Uterus (tissue), 3 donors: ENCODE measurements at regions not wholly inside any gene's neighbourhood (a gene's known extent, or its start where the extent isn't known, plus 50 kb on each side); places are given as distances from the start of the nearest gene placed in this dataset.

Experiments
- DNase-seq, 2 donors: peaks; one replicate each; pipeline ENCODE4 v3.0.0-alpha.2; 2019 to 2020
- H3K27ac ChIP-seq, 2 donors: fragments of 200-600 bp; sonication (generic); 1 replicate in 1 of 2; 2 replicates in 1 of 2; pipeline ENCODE4 v1.5.1; 2016 to 2018
- H3K27me3 ChIP-seq, 2 donors: fragments of 200-600 bp; sonication (generic); one replicate each; pipeline ENCODE4 v1.5.1; 2018 to 2019; ENCODE audit warnings: control low read depth in 1 of 2
- H3K36me3 ChIP-seq, 2 donors: fragments of 200-600 bp; sonication (generic); one replicate each; pipeline ENCODE4 v1.5.1; 2019; ENCODE audit warnings: control low read depth in 1 of 2
- H3K4me1 ChIP-seq, 2 donors: fragments of 200-600 bp; sonication (generic); one replicate each; pipeline ENCODE4 v1.5.1; 2018 to 2019; ENCODE audit warnings: control low read depth in 1 of 2
- H3K4me3 ChIP-seq, 2 donors: fragments of 200-600 bp; sonication (generic); 1 replicate in 1 of 2; 2 replicates in 1 of 2; pipeline ENCODE4 v1.5.1; 2018 to 2019; ENCODE audit warnings: mild to moderate bottlenecking in 1 of 2
- H3K9me3 ChIP-seq, 2 donors: fragments of 200-600 bp; sonication (generic); one replicate each; pipeline ENCODE4 v1.5.1; 2019; ENCODE audit warnings: control low read depth in 1 of 2
- POLR2A ChIP-seq, 2 donors: fragments of 450-650 bp; IDR thresholded peaks; one replicate each; pipeline ENCODE4 v1.6.1; 2016; ENCODE audit warnings: antibody characterized with exemption in 2 of 2, mild to moderate bottlenecking in 1 of 2, moderate library complexity in 1 of 2
- intact Hi-C: fragments of 100-400 bp; cut with DNase I; formaldehyde crosslinking; loops from one replicate; pipeline ENCODE4 v1.15.1; 2023; ENCODE audit warnings: low total_unique reads
- TF ChIP-seq, protein P1 (sequence below), 4 experiments: fragments of 200-600 bp in 2 of 4; fragments of 450-650 bp in 2 of 4; sonication (generic) in 2 of 4; IDR thresholded peaks; one replicate each; pipeline ENCODE4 v1.5.1; 2016 to 2019; ENCODE audit warnings: antibody characterized with exemption in 4 of 4, mild to moderate bottlenecking in 2 of 4, moderate library complexity in 1 of 4
- donor health status: DM: yes; HTN: yes; CAD: no.

DNA sequence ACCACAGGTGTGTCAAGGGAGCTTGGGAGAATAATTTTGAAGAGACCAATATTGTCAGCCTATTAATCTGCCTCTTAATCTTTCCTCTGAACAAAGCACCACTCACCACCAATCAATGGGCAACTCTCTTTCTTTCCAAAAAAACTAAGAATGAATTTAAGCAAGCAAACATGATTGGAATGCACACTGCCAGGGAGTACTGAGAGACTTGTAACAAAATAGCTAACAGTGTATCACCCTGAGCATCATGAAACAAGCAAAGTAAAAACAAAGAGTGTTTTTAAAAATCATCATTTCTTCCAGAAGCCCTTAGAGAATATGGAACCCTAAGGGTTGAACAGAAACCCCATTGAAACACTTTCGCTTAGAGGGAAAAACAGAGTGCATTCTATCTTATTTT lies 299.7 kb downstream of the DSEL start:
- no peak for DNase-seq
- intact Hi-C loops: no loop called here
- H3K4me3 ChIP-seq: no peak overlapping the region
- H3K4me1 ChIP-seq: no peaks in the 10 kb centered on the region
- TF ChIP-seq, protein P1, sequence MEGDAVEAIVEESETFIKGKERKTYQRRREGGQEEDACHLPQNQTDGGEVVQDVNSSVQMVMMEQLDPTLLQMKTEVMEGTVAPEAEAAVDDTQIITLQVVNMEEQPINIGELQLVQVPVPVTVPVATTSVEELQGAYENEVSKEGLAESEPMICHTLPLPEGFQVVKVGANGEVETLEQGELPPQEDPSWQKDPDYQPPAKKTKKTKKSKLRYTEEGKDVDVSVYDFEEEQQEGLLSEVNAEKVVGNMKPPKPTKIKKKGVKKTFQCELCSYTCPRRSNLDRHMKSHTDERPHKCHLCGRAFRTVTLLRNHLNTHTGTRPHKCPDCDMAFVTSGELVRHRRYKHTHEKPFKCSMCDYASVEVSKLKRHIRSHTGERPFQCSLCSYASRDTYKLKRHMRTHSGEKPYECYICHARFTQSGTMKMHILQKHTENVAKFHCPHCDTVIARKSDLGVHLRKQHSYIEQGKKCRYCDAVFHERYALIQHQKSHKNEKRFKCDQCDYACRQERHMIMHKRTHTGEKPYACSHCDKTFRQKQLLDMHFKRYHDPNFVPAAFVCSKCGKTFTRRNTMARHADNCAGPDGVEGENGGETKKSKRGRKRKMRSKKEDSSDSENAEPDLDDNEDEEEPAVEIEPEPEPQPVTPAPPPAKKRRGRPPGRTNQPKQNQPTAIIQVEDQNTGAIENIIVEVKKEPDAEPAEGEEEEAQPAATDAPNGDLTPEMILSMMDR (IDR thresholded peaks at IDR 0.05): no peak
- TF ChIP-seq POLR2A (IDR thresholded peaks at IDR 0.05): no peak
- no peaks in the 10 kb centered on the region for H3K27me3 ChIP-seq
- no peaks in the 10 kb centered on the region for H3K9me3 ChIP-seq
- no peaks in the 10 kb centered on the region for H3K36me3 ChIP-seq
- no peak overlapping the region for H3K27ac ChIP-seq

DNA sequence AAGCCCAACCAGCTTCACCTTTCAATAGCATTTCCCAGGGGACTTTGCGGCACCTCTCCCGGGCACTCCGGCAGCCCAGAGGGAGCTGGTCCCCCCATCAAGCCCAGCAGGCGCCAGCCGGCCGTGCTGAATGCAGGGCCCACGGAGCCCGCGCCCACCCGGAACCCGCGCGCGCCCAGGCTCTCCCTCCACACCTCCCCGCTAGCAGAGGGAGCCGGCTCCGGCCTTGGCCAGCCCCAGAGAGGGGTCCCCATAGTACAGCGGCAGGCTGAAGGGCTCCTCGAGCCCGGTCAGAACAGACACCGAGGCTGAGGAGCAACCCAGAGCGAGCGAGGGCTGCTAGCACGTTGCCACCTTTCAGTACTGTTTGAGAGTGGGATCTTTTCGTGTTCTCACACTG lies 300.8 kb downstream of the DSEL start:
- no peaks in the 10 kb centered on the region for H3K9me3 ChIP-seq
- H3K36me3 ChIP-seq: no peaks in the 10 kb centered on the region
- TF ChIP-seq POLR2A (IDR thresholded peaks at IDR 0.05): no peak
- TF ChIP-seq, protein P1 (IDR thresholded peaks at IDR 0.05): no peak
- H3K4me1 ChIP-seq: no peaks in the 10 kb centered on the region
- no peak overlapping the region for H3K27ac ChIP-seq
- H3K27me3 ChIP-seq: no peaks in the 10 kb centered on the region
- no peak overlapping the region for H3K4me3 ChIP-seq
- no peak for DNase-seq
- intact Hi-C loops: no loop called here

DNA sequence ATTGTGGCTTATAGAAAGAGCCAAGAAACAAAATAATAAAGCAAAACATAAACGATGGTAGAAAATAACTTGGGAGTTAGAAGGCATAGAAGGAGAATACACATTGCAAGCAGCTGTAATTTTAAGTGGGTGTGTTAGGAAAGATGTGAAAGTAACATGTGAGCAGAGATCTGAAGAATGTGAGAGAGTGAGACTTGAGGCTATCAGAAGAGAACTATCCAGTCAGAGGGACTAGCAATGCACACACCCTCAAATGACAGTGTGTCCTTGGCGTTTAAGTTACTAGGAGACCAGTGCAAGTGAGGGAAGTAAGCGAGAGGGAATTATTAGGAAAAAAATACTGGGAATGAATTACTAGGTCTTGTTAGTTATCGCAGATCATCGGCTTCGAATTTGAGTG lies 304.9 kb downstream of the DSEL start:
- no peak overlapping the region for H3K4me3 ChIP-seq
- no peaks in the 10 kb centered on the region for H3K9me3 ChIP-seq
- intact Hi-C loops: no loop called here
- H3K4me1 ChIP-seq: no peaks in the 10 kb centered on the region
- no peak for DNase-seq
- H3K27ac ChIP-seq: no peak overlapping the region
- no peak for TF ChIP-seq POLR2A (IDR thresholded peaks at IDR 0.05)
- TF ChIP-seq, protein P1 (IDR thresholded peaks at IDR 0.05): no peak
- H3K27me3 ChIP-seq: no peaks in the 10 kb centered on the region
- H3K36me3 ChIP-seq: no peaks in the 10 kb centered on the region

DNA sequence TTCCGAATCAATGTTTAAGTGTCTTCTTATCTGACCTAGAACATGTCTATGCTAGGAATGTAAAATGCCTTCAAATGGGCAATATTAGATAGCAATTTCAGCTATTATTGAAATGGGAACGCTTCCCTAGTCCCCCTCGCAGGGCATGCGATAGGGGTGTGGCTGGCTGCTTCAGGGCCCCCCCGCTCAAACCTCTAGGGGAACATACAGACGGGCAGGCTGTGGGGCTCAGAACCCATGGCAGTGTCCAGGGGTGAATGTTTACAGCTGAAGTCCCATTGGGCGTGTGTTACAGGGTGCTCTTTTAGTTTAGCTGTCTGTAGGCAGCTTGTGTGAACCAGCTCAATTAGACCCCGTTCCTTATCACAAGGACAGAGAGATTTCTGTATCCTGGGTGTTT lies 315.9 kb downstream of the DSEL start:
- no peak for DNase-seq
- TF ChIP-seq POLR2A (IDR thresholded peaks at IDR 0.05): no peak
- TF ChIP-seq, protein P1 (IDR thresholded peaks at IDR 0.05): no peak
- no peak overlapping the region for H3K4me3 ChIP-seq
- H3K9me3 ChIP-seq: no peaks in the 10 kb centered on the region
- H3K27ac ChIP-seq: no peak overlapping the region
- H3K4me1 ChIP-seq: no peaks in the 10 kb centered on the region
- H3K27me3 ChIP-seq: no peaks in the 10 kb centered on the region
- intact Hi-C loops: no loop called here
- H3K36me3 ChIP-seq: no peaks in the 10 kb centered on the region

DNA sequence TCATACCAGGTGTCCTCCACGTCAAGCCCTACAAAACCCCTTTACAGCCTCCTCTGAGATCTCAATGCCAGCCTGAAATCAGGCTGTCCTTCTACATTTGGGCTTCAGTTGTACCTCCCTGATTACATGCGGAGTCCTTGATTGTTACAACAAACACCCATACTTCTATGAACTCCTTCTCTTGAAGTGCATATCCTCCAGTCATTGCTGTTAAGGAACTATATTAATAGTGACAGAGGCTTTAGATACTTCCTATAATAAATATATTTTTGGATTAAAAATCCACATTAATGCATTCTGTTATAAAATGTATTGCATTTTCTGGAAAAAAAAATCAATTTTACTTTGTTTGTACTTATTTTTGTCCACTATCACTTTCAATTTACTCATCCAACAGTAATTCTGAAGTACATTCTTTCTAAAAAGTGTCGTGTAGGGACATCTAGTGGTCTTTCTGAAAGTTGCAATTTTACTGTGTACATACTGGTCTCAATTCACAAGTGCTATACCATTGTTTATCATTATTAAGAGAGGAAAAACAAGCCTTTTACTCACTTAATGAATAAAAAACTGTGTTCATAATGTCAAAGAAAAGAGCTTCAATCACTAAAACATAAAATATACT lies 316.4 kb downstream of the DSEL start:
- H3K4me3 ChIP-seq: no peak overlapping the region
- H3K4me1 ChIP-seq: no peaks in the 10 kb centered on the region
- no peaks in the 10 kb centered on the region for H3K9me3 ChIP-seq
- intact Hi-C loops: no loop called here
- TF ChIP-seq, protein P1 (IDR thresholded peaks at IDR 0.05): peak; percentile 22 to 38 (median 28)
- TF ChIP-seq POLR2A (IDR thresholded peaks at IDR 0.05): no peak
- H3K27ac ChIP-seq: no peak overlapping the region
- DNase-seq: no peak
- H3K36me3 ChIP-seq: no peaks in the 10 kb centered on the region
- H3K27me3 ChIP-seq: no peaks in the 10 kb centered on the region
